GM12873 (cell line): ENCODE measurements at regions not wholly inside any gene's neighbourhood (a gene's known extent, or its start where the extent isn't known, plus 50 kb on each side); places are given as distances from the start of the nearest gene placed in this dataset.

Source experiments
- CTCF ChIP-seq: IDR thresholded peaks from 2 replicates; pipeline ENCODE4 v1.5.1; 2012; ENCODE audit warnings: low read depth, mild to moderate bottlenecking, moderate library complexity, low read length, control low read depth; ENCODE audit not compliant: insufficient read depth; ENCODE audit errors: missing control alignments

DNA sequence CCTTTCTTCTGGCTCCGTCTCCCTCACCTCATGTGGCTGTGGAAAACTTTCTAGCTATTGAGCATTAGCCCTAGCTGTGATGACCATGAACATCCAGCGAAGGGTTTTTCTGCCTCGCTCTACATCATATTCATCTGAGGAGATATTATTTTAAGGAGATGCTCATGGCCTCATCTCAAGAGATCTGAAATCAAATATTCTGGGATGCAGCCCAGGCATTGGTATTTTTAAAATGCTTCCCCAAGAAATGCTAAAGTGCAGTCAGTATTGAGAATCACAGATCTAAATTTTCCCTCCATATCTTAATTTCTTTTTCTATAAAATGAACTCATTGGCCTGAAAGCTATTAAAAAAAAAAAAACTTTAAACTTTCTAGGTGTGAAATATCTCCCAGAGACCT is 238.2 kb upstream of the CELF2 start:
- TF ChIP-seq CTCF: no peak

DNA sequence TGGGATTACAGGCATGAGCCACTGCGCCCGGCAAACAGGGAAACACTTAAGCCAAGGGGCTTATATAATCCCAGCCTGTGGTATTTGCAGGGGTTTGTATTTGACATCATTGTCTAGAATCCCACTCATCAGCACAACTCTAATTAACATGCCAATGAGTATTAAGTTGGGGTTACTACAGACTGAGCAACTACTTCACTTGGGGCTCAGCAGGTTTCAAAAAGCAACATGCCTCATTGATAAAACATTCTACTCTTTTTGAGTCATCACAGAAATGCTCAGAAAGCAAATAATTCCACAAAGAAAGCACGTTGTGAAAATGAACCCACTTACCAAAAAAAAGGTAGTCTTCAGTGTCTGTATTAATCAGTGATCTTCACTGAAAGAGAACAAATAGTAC is 236.9 kb upstream of the CELF2 start:
- no peak for TF ChIP-seq CTCF

DNA sequence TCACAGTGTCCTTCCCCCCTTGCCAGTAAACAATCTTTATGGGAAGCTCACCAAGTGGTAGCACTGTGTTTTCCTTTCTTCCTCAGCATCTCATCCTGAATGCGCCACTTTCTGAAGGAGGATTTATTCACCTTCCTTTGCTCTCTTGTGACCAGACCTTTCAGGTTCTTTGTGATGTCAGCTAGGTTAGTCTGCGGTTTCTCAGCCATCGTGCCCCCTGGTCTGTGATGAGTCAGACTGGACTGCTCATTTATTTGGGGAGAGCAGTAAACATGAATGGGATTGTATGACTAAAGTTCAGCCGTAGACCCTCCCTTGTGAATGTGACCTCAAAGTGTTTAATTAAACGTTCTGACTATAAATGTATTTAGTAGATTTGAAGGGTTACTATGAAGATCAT is 235.1 kb upstream of the CELF2 start:
- TF ChIP-seq CTCF: no peak

DNA sequence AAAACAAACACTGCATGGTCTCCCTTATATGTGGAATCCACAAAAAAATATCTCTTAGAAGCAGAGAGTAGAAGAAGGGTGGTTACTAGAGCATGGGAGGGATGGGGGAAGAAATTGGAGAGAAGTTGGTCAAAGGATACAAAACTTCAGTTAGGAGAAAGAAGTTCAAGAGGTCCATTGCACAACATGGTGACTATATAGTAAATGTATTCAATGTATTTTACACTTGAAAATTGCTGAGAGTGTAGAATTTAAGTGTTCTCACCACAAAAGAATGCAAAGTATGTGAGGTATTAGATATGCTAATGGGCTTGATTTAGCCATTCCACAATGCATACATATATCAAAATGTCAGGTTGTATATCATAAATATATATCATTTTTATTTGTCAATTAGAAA is 232.0 kb upstream of the CELF2 start:
- TF ChIP-seq CTCF: no peak

- no peak for TF ChIP-seq CTCF
Observed at GRCh38 chr10:10786109-10787090, 231.3 kb upstream of the CELF2 start.

GRCh38 chr10:10787586-10787985 is 230.1 kb upstream of the CELF2 start:
- no peak for TF ChIP-seq CTCF

DNA sequence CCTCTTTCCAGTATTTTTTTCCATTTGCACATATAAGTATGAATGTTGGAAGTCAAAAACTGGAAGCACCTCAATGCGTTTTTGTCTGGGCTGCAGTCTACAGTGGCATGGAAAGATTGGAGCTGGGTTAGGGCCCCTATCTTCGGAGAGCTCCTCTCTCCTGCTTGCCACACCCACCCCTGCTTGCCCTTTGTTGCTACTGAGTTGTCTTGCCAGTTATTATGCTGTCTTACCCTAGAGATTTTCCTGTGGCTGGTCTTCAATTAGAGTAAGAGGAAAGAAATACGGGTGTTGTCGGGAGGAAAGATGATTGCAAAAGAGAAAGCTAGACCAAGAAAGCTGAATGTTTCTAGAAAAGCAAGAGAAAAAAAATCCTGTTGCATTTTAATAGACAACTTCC is 228.9 kb upstream of the CELF2 start:
- TF ChIP-seq CTCF: no peak
